Prostate gland (tissue), 2 donors: ENCODE measurements at regions not wholly inside any gene's neighbourhood (a gene's known extent, or its start where the extent isn't known, plus 50 kb on each side); places are given as distances from the start of the nearest gene placed in this dataset.

Source experiments
- DNase-seq: peaks from one replicate; pipeline ENCODE4 v3.0.0-alpha.2; 2019; ENCODE audit warnings: low spot score
- H3K27ac ChIP-seq, 2 donors: fragments of 200-600 bp; sonication (generic); 2 replicates each; pipeline ENCODE4 v1.5.1; 2017 to 2019
- H3K27me3 ChIP-seq: fragments of 200-600 bp; sonication (generic); replicated peaks from 2 replicates; pipeline ENCODE4 v1.5.1; 2019; ENCODE audit not compliant: insufficient read depth
- H3K36me3 ChIP-seq, 2 donors: fragments of 200-600 bp; sonication (generic); 1 replicate in 1 of 2; 2 replicates in 1 of 2; pipeline versions ENCODE4 v1.5.1 to v1.8.1; 2017 to 2019
- H3K4me1 ChIP-seq: fragments of 200-600 bp; sonication (generic); replicated peaks from 2 replicates; pipeline ENCODE4 v1.5.1; 2019
- H3K4me3 ChIP-seq, 2 donors: fragments of 200-600 bp; sonication (generic); 2 replicates each; pipeline ENCODE4 v1.5.1; 2017 to 2019
- H3K9me3 ChIP-seq: fragments of 200-600 bp; sonication (generic); 2 replicates; pipeline ENCODE4 v1.5.1; 2017
- POLR2A ChIP-seq: fragments of 450-650 bp; IDR thresholded peaks from one replicate; pipeline ENCODE4 v1.6.1; 2016; ENCODE audit warnings: antibody characterized with exemption, mild to moderate bottlenecking
- POLR2AphosphoS5 ChIP-seq: sonication (generic); formaldehyde crosslinking; IDR thresholded peaks from one replicate; pipeline ENCODE4 v1.6.1; 2017; ENCODE audit warnings: antibody characterized with exemption
- WGBS: methylation state at CpG from one replicate; pipeline ENCODE4 v1.1.5; 2018; 5-methylcytosine and 5-hydroxymethylcytosine counted together
- intact Hi-C: fragments of 100-400 bp; cut with DNase I; formaldehyde crosslinking; loops from one replicate; pipeline ENCODE4 v1.14.2; 2022
- TF ChIP-seq, protein P1 (sequence below), 4 experiments: fragments of 200-600 bp in 2 of 4; fragments of 450-650 bp in 2 of 4; sonication (generic) in 2 of 4; IDR thresholded peaks; 1 replicate in 3 of 4; 2 replicates in 1 of 4; pipeline ENCODE4 v1.5.1; 2016 to 2019; ENCODE audit warnings: antibody characterized with exemption in 4 of 4, mild to moderate bottlenecking in 2 of 4, moderate library complexity in 2 of 4

DNA sequence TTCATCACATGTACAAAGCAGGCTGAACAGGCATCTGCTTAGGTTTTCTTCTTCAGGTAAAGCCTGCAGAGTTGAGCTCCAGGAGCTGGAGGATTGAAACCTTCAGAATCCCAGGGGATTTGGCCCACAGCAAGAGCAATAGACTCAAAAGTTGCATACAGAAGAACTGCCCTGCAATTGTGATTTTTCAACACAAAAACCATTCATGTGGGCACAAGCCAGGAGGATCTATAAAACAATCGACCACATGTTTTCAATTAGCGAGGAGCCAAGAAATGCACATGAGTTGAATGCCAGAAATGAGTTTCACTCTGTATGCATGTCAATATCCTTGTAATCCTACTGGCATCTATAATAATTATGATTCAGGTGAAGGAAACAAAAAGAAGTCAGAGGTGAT is 576.4 kb downstream of the HDGFL1 start:
- Histone ChIP-seq H3K9me3 (no peaks in the 10 kb centered on the region), H3K27ac (no peak overlapping the region), H3K4me1 (no peaks in the 10 kb centered on the region), H3K4me3 (no peak overlapping the region), H3K36me3 (no peaks in the 10 kb centered on the region), H3K27me3 (no peaks in the 10 kb centered on the region)
- TF ChIP-seq, protein P1, sequence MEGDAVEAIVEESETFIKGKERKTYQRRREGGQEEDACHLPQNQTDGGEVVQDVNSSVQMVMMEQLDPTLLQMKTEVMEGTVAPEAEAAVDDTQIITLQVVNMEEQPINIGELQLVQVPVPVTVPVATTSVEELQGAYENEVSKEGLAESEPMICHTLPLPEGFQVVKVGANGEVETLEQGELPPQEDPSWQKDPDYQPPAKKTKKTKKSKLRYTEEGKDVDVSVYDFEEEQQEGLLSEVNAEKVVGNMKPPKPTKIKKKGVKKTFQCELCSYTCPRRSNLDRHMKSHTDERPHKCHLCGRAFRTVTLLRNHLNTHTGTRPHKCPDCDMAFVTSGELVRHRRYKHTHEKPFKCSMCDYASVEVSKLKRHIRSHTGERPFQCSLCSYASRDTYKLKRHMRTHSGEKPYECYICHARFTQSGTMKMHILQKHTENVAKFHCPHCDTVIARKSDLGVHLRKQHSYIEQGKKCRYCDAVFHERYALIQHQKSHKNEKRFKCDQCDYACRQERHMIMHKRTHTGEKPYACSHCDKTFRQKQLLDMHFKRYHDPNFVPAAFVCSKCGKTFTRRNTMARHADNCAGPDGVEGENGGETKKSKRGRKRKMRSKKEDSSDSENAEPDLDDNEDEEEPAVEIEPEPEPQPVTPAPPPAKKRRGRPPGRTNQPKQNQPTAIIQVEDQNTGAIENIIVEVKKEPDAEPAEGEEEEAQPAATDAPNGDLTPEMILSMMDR (IDR thresholded peaks at IDR 0.05) = no peak
- TF ChIP-seq POLR2A = no peak
- TF ChIP-seq POLR2AphosphoS5 = no peak
- 29% methylated on average over 2 of the region's 2 CpGs for WGBS
- DNase-seq = no peak
- intact Hi-C loops = no loop called here

- Histone ChIP-seq H3K27ac (no peak overlapping the region), H3K27me3 (no peaks in the 10 kb centered on the region), H3K36me3 (no peaks in the 10 kb centered on the region), H3K4me3 (no peak overlapping the region), H3K4me1 (no peaks in the 10 kb centered on the region), H3K9me3 (no peaks in the 10 kb centered on the region)
- TF ChIP-seq, protein P1 (IDR thresholded peaks at IDR 0.05) = no peak
- TF ChIP-seq POLR2A (no peak), POLR2AphosphoS5 (no peak)
- intact Hi-C loops = no loop called here
- DNase-seq = no peak
Observed at GRCh38 chr6:23154159-23154558, 584.8 kb downstream of the HDGFL1 start.

- intact Hi-C loops = no loop called here
- H3K27me3 ChIP-seq = no peaks in the 10 kb centered on the region
- no peak for TF ChIP-seq POLR2AphosphoS5
- TF ChIP-seq POLR2A = no peak
- TF ChIP-seq, protein P1 (IDR thresholded peaks at IDR 0.05) = no peak
- H3K4me1 ChIP-seq = no peaks in the 10 kb centered on the region
- no peak for DNase-seq
- no peaks in the 10 kb centered on the region for H3K9me3 ChIP-seq
- 23% methylated on average over 1 of the region's 1 CpG for WGBS
- H3K36me3 ChIP-seq = no peaks in the 10 kb centered on the region
- H3K27ac ChIP-seq = no peak overlapping the region
- no peak overlapping the region for H3K4me3 ChIP-seq
Observed at GRCh38 chr6:23170049-23170448, 600.7 kb downstream of the HDGFL1 start.

DNA sequence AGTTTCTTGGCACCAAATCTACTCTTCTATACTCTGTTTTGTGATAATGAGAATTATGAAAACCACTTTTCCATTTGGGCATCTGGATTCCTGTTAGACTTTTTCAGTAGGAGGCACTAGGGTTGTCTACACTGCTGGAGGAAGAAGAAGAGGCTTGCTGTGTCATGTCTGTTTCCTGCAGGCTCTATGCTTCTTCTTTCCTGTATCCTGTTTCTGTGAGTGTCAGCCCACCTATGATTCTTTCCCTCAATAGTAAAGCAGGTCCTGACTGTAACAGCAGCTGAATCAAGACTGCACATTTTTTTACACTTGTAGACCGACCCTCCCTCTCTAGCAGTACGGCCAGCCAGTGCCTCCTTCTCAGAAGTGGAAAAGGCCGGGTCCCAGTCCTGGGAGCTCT is 603.9 kb downstream of the HDGFL1 start:
- no peaks in the 10 kb centered on the region for H3K27me3 ChIP-seq
- intact Hi-C loops = no loop called here
- H3K36me3 ChIP-seq = no peaks in the 10 kb centered on the region
- H3K4me3 ChIP-seq = no peak overlapping the region
- 60% methylated on average over 3 of the region's 3 CpGs for WGBS
- TF ChIP-seq, protein P1 (IDR thresholded peaks at IDR 0.05) = no peak
- TF ChIP-seq POLR2AphosphoS5 = no peak
- TF ChIP-seq POLR2A = no peak
- DNase-seq = no peak
- H3K27ac ChIP-seq = no peak overlapping the region
- H3K4me1 ChIP-seq = no peaks in the 10 kb centered on the region
- no peaks in the 10 kb centered on the region for H3K9me3 ChIP-seq

GRCh38 chr6:23174781-23175361 is 605.5 kb downstream of the HDGFL1 start:
- Histone ChIP-seq H3K27ac (no peak overlapping the region), H3K4me3 (no peak overlapping the region), H3K4me1 (no peaks in the 10 kb centered on the region), H3K27me3 (no peaks in the 10 kb centered on the region), H3K36me3 (no peaks in the 10 kb centered on the region), H3K9me3 (no peaks in the 10 kb centered on the region)
- intact Hi-C loops = no loop called here
- no peak for DNase-seq
- 83% methylated on average over 7 of the region's 7 CpGs for WGBS
- TF ChIP-seq POLR2AphosphoS5 = no peak
- TF ChIP-seq, protein P1 (IDR thresholded peaks at IDR 0.05) = no peak
- no peak for TF ChIP-seq POLR2A
